Smooth muscle cell (in vitro differentiated cells): ENCODE measurements at regions not wholly inside any gene's neighbourhood (a gene's known extent, or its start where the extent isn't known, plus 50 kb on each side); places are given as distances from the start of the nearest gene placed in this dataset.
A peak's percentile ranks its signal among the peaks of the same experiment; 100 is the strongest.

Experiments used
- DNase-seq: peaks from one replicate; lab custom pipeline; 2025; ENCODE audit not compliant: unreplicated experiment; lab: John Stamatoyannopoulos, UW
- H2AFZ ChIP-seq: fragments of 200-600 bp; sonication (generic); 2 replicates; pipeline ENCODE4 v1.6.0; 2016; ENCODE audit warnings: antibody characterized with exemption, low read depth, mild to moderate bottlenecking
- H3F3A ChIP-seq: fragments of 200-600 bp; sonication (generic); 2 replicates; pipeline ENCODE4 v1.6.0; 2017; ENCODE audit warnings: antibody characterized with exemption, low read depth
- H3K27ac ChIP-seq: fragments of 200-600 bp; sonication (generic); 2 replicates; pipeline ENCODE4 v1.5.1; 2016; ENCODE audit warnings: low read depth, mild to moderate bottlenecking
- H3K27me3 ChIP-seq: fragments of 200-600 bp; sonication (generic); 2 replicates; pipeline ENCODE4 v1.6.1; 2016; ENCODE audit warnings: low read depth, mild to moderate bottlenecking
- H3K36me3 ChIP-seq: fragments of 200-600 bp; sonication (generic); 2 replicates; pipeline ENCODE4 v1.5.1; 2016; ENCODE audit warnings: low read depth
- H3K4me1 ChIP-seq: fragments of 200-600 bp; sonication (generic); 2 replicates; pipeline ENCODE4 v1.5.1; 2016; ENCODE audit warnings: low read depth
- H3K4me2 ChIP-seq: fragments of 200-600 bp; sonication (generic); 2 replicates; pipeline ENCODE4 v1.6.0; 2016; ENCODE audit warnings: mild to moderate bottlenecking
- H3K4me3 ChIP-seq: fragments of 200-600 bp; sonication (generic); 2 replicates; pipeline ENCODE4 v1.5.1; 2016; ENCODE audit warnings: mild to moderate bottlenecking
- H3K79me2 ChIP-seq: fragments of 200-600 bp; sonication (generic); 2 replicates; pipeline ENCODE4 v1.6.0; 2016; ENCODE audit warnings: low read depth, mild to moderate bottlenecking
- H3K9ac ChIP-seq: fragments of 200-600 bp; sonication (generic); 2 replicates; pipeline ENCODE4 v1.6.0; 2016; ENCODE audit warnings: low read depth
- H3K9me3 ChIP-seq: fragments of 200-600 bp; sonication (generic); replicated peaks from 2 replicates; pipeline ENCODE4 v1.5.1; 2016; ENCODE audit warnings: low read depth
- H4K20me1 ChIP-seq: fragments of 200-600 bp; sonication (generic); 2 replicates; pipeline ENCODE4 v1.6.0; 2016; ENCODE audit warnings: low read depth
- CTCF ChIP-seq: fragments of 200-600 bp; sonication (generic); IDR thresholded peaks from 2 replicates; pipeline ENCODE4 v1.5.1; 2017; ENCODE audit warnings: borderline replicate concordance, mild to moderate bottlenecking, antibody characterized with exemption; ENCODE audit not compliant: insufficient read depth, poor library complexity, severe bottlenecking
- WGBS: methylation state at CpG from one replicate; pipeline ENCODE4 v1.1.7; 2016; ENCODE audit warnings: low lambda C conversion rate; 5-methylcytosine and 5-hydroxymethylcytosine counted together

DNA sequence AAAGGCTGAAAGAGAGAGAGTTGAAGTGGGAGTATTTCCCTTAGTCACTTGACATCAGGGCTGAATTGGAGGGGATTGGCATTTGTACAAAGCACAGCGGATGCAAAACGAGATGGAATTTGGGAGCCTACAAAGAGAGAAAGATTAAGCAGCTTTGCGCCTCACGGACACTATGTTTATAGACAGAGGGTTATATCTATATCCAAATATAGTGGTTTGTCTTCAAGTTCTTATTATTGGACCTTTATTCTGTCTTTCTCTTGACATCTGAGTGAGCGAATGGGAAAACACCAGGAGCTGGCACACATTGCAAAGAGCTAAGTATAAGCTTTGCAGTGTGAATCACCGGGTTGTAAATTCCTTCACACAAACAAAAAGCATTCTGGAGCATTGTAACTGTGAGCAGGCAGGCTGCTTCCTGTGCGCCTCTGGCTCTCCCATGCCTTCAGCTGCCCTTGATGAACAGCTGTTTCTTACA is 500.2 kb downstream of the STIM2 start:
- DNase-seq = no peak
- no peaks in the 10 kb centered on the region for H3K36me3 ChIP-seq
- H3K27ac ChIP-seq = peak overlapping the region; percentile 20
- no peak overlapping the region for H3K9ac ChIP-seq
- H3K27me3 ChIP-seq = no peaks in the 10 kb centered on the region
- no peaks in the 10 kb centered on the region for H3K9me3 ChIP-seq
- H3K4me1 ChIP-seq = peaks cover 22% of the 10 kb centered on the region
- TF ChIP-seq CTCF = no peak
- H4K20me1 ChIP-seq = no peaks in the 10 kb centered on the region
- no peaks in the 10 kb centered on the region for H3F3A ChIP-seq
- no peak overlapping the region for H2AFZ ChIP-seq
- H3K79me2 ChIP-seq = no peaks in the 10 kb centered on the region
- H3K4me2 ChIP-seq = peak overlapping the region; percentile 72
- H3K4me3 ChIP-seq = no peak overlapping the region
- WGBS = 14% methylated on average over 7 of the region's 7 CpGs

DNA sequence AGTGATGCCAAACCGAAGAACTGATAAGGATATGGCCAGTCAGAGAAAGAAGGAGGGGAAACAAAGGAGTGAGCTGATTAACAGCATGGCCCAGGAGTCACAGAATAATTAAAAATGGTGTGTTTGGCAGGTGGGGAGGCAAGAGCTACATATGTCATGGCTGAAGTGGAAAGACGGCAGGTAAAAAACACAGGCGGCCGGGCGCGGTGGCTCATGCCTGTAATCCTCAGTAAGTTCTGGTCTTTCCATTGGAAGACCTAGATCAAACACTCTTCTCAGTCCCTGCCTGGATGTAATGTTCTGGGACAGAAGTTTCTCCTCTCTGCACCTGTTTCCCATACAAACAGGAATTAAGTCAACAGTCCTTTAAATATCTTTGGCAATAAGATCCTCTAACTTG is 503.9 kb downstream of the STIM2 start:
- Histone ChIP-seq H3K9me3 (no peaks in the 10 kb centered on the region), H3K36me3 (no peaks in the 10 kb centered on the region), H3K4me2 (no peak overlapping the region), H3K4me1 (peaks cover 22% of the 10 kb centered on the region), H4K20me1 (no peaks in the 10 kb centered on the region), H3K27ac (no peak overlapping the region), H3K4me3 (no peak overlapping the region), H3K9ac (no peak overlapping the region), H3K27me3 (no peaks in the 10 kb centered on the region), H3F3A (no peaks in the 10 kb centered on the region), H2AFZ (no peak overlapping the region), H3K79me2 (no peaks in the 10 kb centered on the region)
- DNase-seq = no peak
- TF ChIP-seq CTCF = no peak
- 95% methylated on average over 6 of the region's 6 CpGs for WGBS

- no peaks in the 10 kb centered on the region for H3K9me3 ChIP-seq
- no peak for DNase-seq
- no peaks in the 10 kb centered on the region for H3F3A ChIP-seq
- H2AFZ ChIP-seq = no peak overlapping the region
- H3K36me3 ChIP-seq = no peaks in the 10 kb centered on the region
- H3K4me2 ChIP-seq = no peak overlapping the region
- H3K4me1 ChIP-seq = peaks cover 11% of the 10 kb centered on the region
- H3K4me3 ChIP-seq = no peak overlapping the region
- no peak overlapping the region for H3K9ac ChIP-seq
- WGBS = 53% methylated on average over 2 of the region's 2 CpGs
- no peak overlapping the region for H3K27ac ChIP-seq
- H4K20me1 ChIP-seq = no peaks in the 10 kb centered on the region
- no peak for TF ChIP-seq CTCF
- H3K27me3 ChIP-seq = no peaks in the 10 kb centered on the region
- H3K79me2 ChIP-seq = no peaks in the 10 kb centered on the region
These were observed 505.6 kb downstream of the STIM2 start for GRCh38 chr4:27366104-27366823.

- Histone ChIP-seq H3K9ac (no peak overlapping the region), H4K20me1 (no peaks in the 10 kb centered on the region), H3K79me2 (no peaks in the 10 kb centered on the region), H3K4me2 (no peak overlapping the region), H3K4me1 (no peaks in the 10 kb centered on the region), H3K27ac (no peak overlapping the region), H3K4me3 (no peak overlapping the region), H2AFZ (no peak overlapping the region), H3K36me3 (no peaks in the 10 kb centered on the region), H3F3A (no peaks in the 10 kb centered on the region), H3K27me3 (no peaks in the 10 kb centered on the region), H3K9me3 (no peaks in the 10 kb centered on the region)
- TF ChIP-seq CTCF = no peak
- 67% methylated on average over 1 of the region's 1 CpG for WGBS
- no peak for DNase-seq
These were observed 508.1 kb downstream of the STIM2 start for GRCh38 chr4:27368781-27369180.
